ENCODE measurements at regions not wholly inside any gene's neighbourhood (a gene's known extent, or its start where the extent isn't known, plus 50 kb on each side); places are given as distances from the start of the nearest gene placed in this dataset.
"Not testable (repeated sequence)": the region's sequence is repeated elsewhere in the genome, so short reads cannot be mapped to it uniquely, and the experiment has no call there.

DNA sequence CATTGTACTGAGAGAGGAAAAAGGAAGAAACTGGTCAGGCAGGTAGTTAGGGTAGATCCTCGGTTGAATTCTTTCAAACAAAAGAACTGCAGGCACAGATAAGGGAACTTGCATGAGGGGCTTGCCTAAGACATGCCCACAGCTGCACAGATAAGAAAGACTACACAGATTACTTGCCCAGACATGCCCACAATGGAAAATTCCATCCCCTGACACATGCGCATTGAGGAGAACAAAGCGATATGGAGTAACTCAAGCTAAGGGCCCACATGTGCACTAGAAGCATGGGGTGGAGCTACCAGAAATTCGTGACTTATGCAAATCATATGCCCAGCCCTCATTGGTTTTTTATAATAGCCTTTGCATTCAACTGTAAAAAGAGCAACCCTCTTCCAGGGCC is 181.3 kb upstream of the ZNF521 start:
- peaks cover 3% of the 10 kb centered on the region for H3K9me3 ChIP-seq (ENCODE audit: control insufficient read depth, low read depth, low read length)
- no peak overlapping the region for H3K4me2 ChIP-seq (ENCODE audit: control insufficient read depth, extremely low read depth, insufficient read depth, low read depth, low read length)
- no peak overlapping the region for H3K9ac ChIP-seq (ENCODE audit: control insufficient read depth, extremely low read depth, insufficient read depth, low read length)
- H2AFZ ChIP-seq (ENCODE audit: control insufficient read depth, low read length), result peak overlapping the region; percentile 53
- no peak overlapping the region for H3K4me3 ChIP-seq (ENCODE audit: control insufficient read depth in 2 of 3, extremely low read depth in 1 of 3, insufficient read depth in 2 of 3, low read depth in 1 of 3, low read length in 3 of 3)
- DNase-seq (ENCODE audit: low read depth, low spot score), result no peak
- TF ChIP-seq EZH2 (IDR thresholded peaks at IDR 0.05; ENCODE audit: low read length), result no peak
- TF ChIP-seq, protein P1, sequence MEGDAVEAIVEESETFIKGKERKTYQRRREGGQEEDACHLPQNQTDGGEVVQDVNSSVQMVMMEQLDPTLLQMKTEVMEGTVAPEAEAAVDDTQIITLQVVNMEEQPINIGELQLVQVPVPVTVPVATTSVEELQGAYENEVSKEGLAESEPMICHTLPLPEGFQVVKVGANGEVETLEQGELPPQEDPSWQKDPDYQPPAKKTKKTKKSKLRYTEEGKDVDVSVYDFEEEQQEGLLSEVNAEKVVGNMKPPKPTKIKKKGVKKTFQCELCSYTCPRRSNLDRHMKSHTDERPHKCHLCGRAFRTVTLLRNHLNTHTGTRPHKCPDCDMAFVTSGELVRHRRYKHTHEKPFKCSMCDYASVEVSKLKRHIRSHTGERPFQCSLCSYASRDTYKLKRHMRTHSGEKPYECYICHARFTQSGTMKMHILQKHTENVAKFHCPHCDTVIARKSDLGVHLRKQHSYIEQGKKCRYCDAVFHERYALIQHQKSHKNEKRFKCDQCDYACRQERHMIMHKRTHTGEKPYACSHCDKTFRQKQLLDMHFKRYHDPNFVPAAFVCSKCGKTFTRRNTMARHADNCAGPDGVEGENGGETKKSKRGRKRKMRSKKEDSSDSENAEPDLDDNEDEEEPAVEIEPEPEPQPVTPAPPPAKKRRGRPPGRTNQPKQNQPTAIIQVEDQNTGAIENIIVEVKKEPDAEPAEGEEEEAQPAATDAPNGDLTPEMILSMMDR (optimal IDR thresholded peaks at IDR 0.05 in 1 of 3, IDR thresholded peaks at IDR 0.05 in 1 of 3, conservative IDR thresholded peaks at IDR 0.05 in 1 of 3; ENCODE audit: extremely low read depth in 1 of 3, insufficient read depth in 2 of 3, low read length in 3 of 3), result no peak
- H3K27me3 ChIP-seq (ENCODE audit: control insufficient read depth, extremely low read depth, insufficient read depth, low read length), result no peaks in the 10 kb centered on the region
- no peaks in the 10 kb centered on the region for H3K79me2 ChIP-seq (ENCODE audit: control insufficient read depth, insufficient read depth, low read length)
- dilution Hi-C loops (cut with MboI; ENCODE audit: extremely low pct_ligation_motif_present, low sequenced_read_pairs), result no loop called here
- H3K36me3 ChIP-seq (ENCODE audit: control insufficient read depth in 2 of 2, extremely low read depth in 1 of 2, insufficient read depth in 2 of 2, low read length in 2 of 2), result no peaks in the 10 kb centered on the region
- H3K4me1 ChIP-seq (ENCODE audit: control insufficient read depth, extremely low read depth, insufficient read depth, low read length), result no peaks in the 10 kb centered on the region
- no peaks in the 10 kb centered on the region for H4K20me1 ChIP-seq (ENCODE audit: control insufficient read depth, extremely low read depth, insufficient read depth, low read length)
- H3K9me1 ChIP-seq (ENCODE audit: control insufficient read depth, extremely low read depth, insufficient read depth, low read length), result no peaks in the 10 kb centered on the region
- H3K27ac ChIP-seq (ENCODE audit: control insufficient read depth, insufficient read depth, low read length), result no peak overlapping the region
- FAIRE-seq, result no peak

DNA sequence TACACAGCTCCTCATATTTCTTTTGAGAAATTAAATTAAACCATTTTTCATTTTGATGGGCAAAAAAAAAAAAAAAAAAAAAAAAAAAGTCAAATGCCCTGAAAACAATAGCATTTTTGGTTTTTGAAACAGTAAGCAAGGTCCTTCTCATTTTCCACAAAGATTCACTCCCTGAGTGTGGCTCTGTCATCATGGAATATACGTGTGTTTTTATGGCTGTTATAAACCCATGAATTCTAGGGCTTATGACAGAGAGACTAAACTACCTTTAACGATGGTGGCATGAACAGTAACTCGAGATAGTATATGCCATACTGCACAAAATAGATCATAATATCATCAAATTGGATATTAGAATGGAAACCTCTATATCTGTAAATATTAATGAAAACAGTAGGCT is 179.2 kb upstream of the ZNF521 start:
- Histone ChIP-seq H3K27me3 (ENCODE audit: control insufficient read depth, extremely low read depth, insufficient read depth, low read length) (no peaks in the 10 kb centered on the region), H3K4me2 (ENCODE audit: control insufficient read depth, extremely low read depth, insufficient read depth, low read depth, low read length) (no peak overlapping the region), H3K9ac (ENCODE audit: control insufficient read depth, extremely low read depth, insufficient read depth, low read length) (no peak overlapping the region), H2AFZ (ENCODE audit: control insufficient read depth, low read length) (no peak overlapping the region), H4K20me1 (ENCODE audit: control insufficient read depth, extremely low read depth, insufficient read depth, low read length) (no peaks in the 10 kb centered on the region), H3K79me2 (ENCODE audit: control insufficient read depth, insufficient read depth, low read length) (no peaks in the 10 kb centered on the region), H3K27ac (ENCODE audit: control insufficient read depth, insufficient read depth, low read length) (no peak overlapping the region), H3K4me3 (ENCODE audit: control insufficient read depth in 2 of 3, extremely low read depth in 1 of 3, insufficient read depth in 2 of 3, low read depth in 1 of 3, low read length in 3 of 3) (no peak overlapping the region), H3K9me1 (ENCODE audit: control insufficient read depth, extremely low read depth, insufficient read depth, low read length) (no peaks in the 10 kb centered on the region), H3K36me3 (ENCODE audit: control insufficient read depth in 2 of 2, extremely low read depth in 1 of 2, insufficient read depth in 2 of 2, low read length in 2 of 2) (no peaks in the 10 kb centered on the region), H3K4me1 (ENCODE audit: control insufficient read depth, extremely low read depth, insufficient read depth, low read length) (no peaks in the 10 kb centered on the region), H3K9me3 (ENCODE audit: control insufficient read depth, low read depth, low read length) (peaks cover 3% of the 10 kb centered on the region)
- TF ChIP-seq EZH2 (IDR thresholded peaks at IDR 0.05; ENCODE audit: low read length), result no peak
- TF ChIP-seq, protein P1 (optimal IDR thresholded peaks at IDR 0.05 in 1 of 3, IDR thresholded peaks at IDR 0.05 in 1 of 3, conservative IDR thresholded peaks at IDR 0.05 in 1 of 3; ENCODE audit: extremely low read depth in 1 of 3, insufficient read depth in 2 of 3, low read length in 3 of 3), result no peak
- FAIRE-seq (no peak), DNase-seq (ENCODE audit: low read depth, low spot score) (no peak)
- dilution Hi-C loops (cut with MboI; ENCODE audit: extremely low pct_ligation_motif_present, low sequenced_read_pairs), result no loop called here

DNA sequence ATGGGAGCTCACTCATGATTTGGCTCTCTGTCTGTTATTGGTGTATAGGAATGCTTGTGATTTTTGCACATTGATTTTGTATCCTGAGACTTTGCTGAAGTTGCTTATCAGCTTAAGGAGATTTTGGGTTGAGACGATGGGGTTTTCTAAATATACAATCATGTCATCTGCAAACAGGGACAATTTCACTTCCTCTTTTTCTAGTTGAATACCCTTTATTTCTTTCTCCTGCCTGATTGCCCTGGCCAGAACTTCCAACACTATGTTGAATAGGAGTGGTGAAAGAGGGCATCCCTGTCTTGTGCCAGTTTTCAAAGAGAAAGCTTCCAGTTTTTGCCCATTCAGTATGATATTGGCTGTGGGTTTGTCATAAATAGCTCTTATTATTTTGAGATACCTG is 173.8 kb upstream of the ZNF521 start:
- H3K27ac ChIP-seq (ENCODE audit: control insufficient read depth, insufficient read depth, low read length); H3K79me2 ChIP-seq (ENCODE audit: control insufficient read depth, insufficient read depth, low read length); H3K9me1 ChIP-seq (ENCODE audit: control insufficient read depth, extremely low read depth, insufficient read depth, low read length); H3K4me3 ChIP-seq (ENCODE audit: control insufficient read depth in 2 of 3, extremely low read depth in 1 of 3, insufficient read depth in 2 of 3, low read depth in 1 of 3, low read length in 3 of 3); H3K27me3 ChIP-seq (ENCODE audit: control insufficient read depth, extremely low read depth, insufficient read depth, low read length); H3K36me3 ChIP-seq (ENCODE audit: control insufficient read depth in 2 of 2, extremely low read depth in 1 of 2, insufficient read depth in 2 of 2, low read length in 2 of 2); H3K9me3 ChIP-seq (ENCODE audit: control insufficient read depth, low read depth, low read length); H3K4me2 ChIP-seq (ENCODE audit: control insufficient read depth, extremely low read depth, insufficient read depth, low read depth, low read length); H2AFZ ChIP-seq (ENCODE audit: control insufficient read depth, low read length); DNase-seq (ENCODE audit: low read depth, low spot score); H4K20me1 ChIP-seq (ENCODE audit: control insufficient read depth, extremely low read depth, insufficient read depth, low read length); H3K4me1 ChIP-seq (ENCODE audit: control insufficient read depth, extremely low read depth, insufficient read depth, low read length); dilution Hi-C loops (cut with MboI; ENCODE audit: extremely low pct_ligation_motif_present, low sequenced_read_pairs); FAIRE-seq; H3K9ac ChIP-seq (ENCODE audit: control insufficient read depth, extremely low read depth, insufficient read depth, low read length): not testable (repeated sequence)

All from keratinocyte (primary cell).